T-helper 2 cell (primary cell): ENCODE measurements at regions not wholly inside any gene's neighbourhood (a gene's known extent, or its start where the extent isn't known, plus 50 kb on each side); places are given as distances from the start of the nearest gene placed in this dataset.

ENCODE experiments used
- DNase-seq, 5 experiments: peaks; one replicate each; pipeline versions ENCODE4 v3.0.0 to v3.0.0-alpha.2; 2012 to 2022

- peak in 1 of 5 experiments; percentile 29 for DNase-seq
Observed at GRCh38 chr9:73565833-73566465, 414.3 kb downstream of the ANXA1 start.

- no peak for DNase-seq
Observed at GRCh38 chr9:73566627-73567026, 415.0 kb downstream of the ANXA1 start.

GRCh38 chr9:73573235-73573634 lies 421.6 kb downstream of the ANXA1 start:
- no peak for DNase-seq

- DNase-seq, result no peak
Observed at GRCh38 chr9:73575101-73576060, 423.7 kb downstream of the ANXA1 start.

GRCh38 chr9:73577848-73578247 lies 426.2 kb downstream of the ANXA1 start:
- DNase-seq, result no peak

- DNase-seq, result no peak
Observed at GRCh38 chr9:73579823-73580222, 428.2 kb downstream of the ANXA1 start.

- no peak for DNase-seq
Observed at GRCh38 chr9:73583576-73583975, 431.9 kb downstream of the ANXA1 start.

- no peak for DNase-seq
Observed at GRCh38 chr9:73595036-73595545, 443.4 kb downstream of the ANXA1 start.

GRCh38 chr9:73596321-73596720 lies 444.7 kb downstream of the ANXA1 start:
- no peak for DNase-seq

- DNase-seq, result no peak
Observed at GRCh38 chr9:73597039-73597438, 445.4 kb downstream of the ANXA1 start.

GRCh38 chr9:73597771-73598170 lies 446.1 kb downstream of the ANXA1 start:
- no peak for DNase-seq

- DNase-seq, result no peak
Observed at GRCh38 chr9:73609381-73609780, 457.7 kb downstream of the ANXA1 start.

- no peak for DNase-seq
Observed at GRCh38 chr9:73611032-73611431, 459.4 kb downstream of the ANXA1 start.

- no peak for DNase-seq
Observed at GRCh38 chr9:73613092-73613701, 461.5 kb downstream of the ANXA1 start.

GRCh38 chr9:73615557-73615956 lies 463.9 kb downstream of the ANXA1 start:
- DNase-seq, result no peak

GRCh38 chr9:73617586-73617985 lies 465.9 kb downstream of the ANXA1 start:
- DNase-seq, result no peak

GRCh38 chr9:73640971-73641370 lies 489.3 kb downstream of the ANXA1 start:
- DNase-seq, result no peak

GRCh38 chr9:73643379-73644013 lies 491.8 kb downstream of the ANXA1 start:
- DNase-seq, result no peak

- DNase-seq, result no peak
Observed at GRCh38 chr9:73647560-73647959, 495.9 kb downstream of the ANXA1 start.

GRCh38 chr9:73649552-73649951 lies 497.9 kb downstream of the ANXA1 start:
- no peak for DNase-seq

GRCh38 chr9:73655363-73655762 lies 503.7 kb downstream of the ANXA1 start:
- DNase-seq, result no peak

GRCh38 chr9:73655831-73656230 lies 504.2 kb downstream of the ANXA1 start:
- DNase-seq, result no peak

- DNase-seq, result no peak
Observed at GRCh38 chr9:73665253-73665652, 513.6 kb downstream of the ANXA1 start.
